Panc1 (cell line): ENCODE measurements at regions not wholly inside any gene's neighbourhood (a gene's known extent, or its start where the extent isn't known, plus 50 kb on each side); places are given as distances from the start of the nearest gene placed in this dataset.

ENCODE experiments used
- ATAC-seq: fragments of 200-7000 bp; cut with Tn5 transposase; 2 replicates; pipeline ENCODE4 v1.9.1; 2020; ENCODE audit warnings: mild to moderate bottlenecking, moderate library complexity
- BruUV-seq: library from RNA; stranded (reverse); fragments of 400-500 nt; replicated peaks from 2 replicates; lab custom pipeline; 2021; lab: Mats Ljungman, UMichigan
- CTCF ChIA-PET: fragments of 300-600 bp; sonication (Branson Sonifier 250); formaldehyde crosslinking; loops from one replicate; lab custom pipeline; 2022; ENCODE audit warnings: antibody characterized with exemption; lab: Charles Lee
- POLR2A ChIA-PET: fragments of 300-600 bp; sonication (Branson Sonifier 250); formaldehyde crosslinking; loops from one replicate; lab custom pipeline; 2022; ENCODE audit warnings: antibody characterized with exemption; lab: Charles Lee
- DNase-seq: peaks from one replicate; pipeline ENCODE4 v3.0.0-alpha.2; 2010; ENCODE audit warnings: low read depth, low spot score
- H3K27ac ChIP-seq: 2 replicates; pipeline ENCODE4 v1.5.1; 2011; ENCODE audit warnings: mild to moderate bottlenecking, low read length, inconsistent platforms
- H3K27me3 ChIP-seq: fragments of 200-500 bp; sonication (Bioruptor generic); 2 replicates; pipeline ENCODE4 v1.6.0; 2014; ENCODE audit warnings: low read length, inconsistent platforms; ENCODE audit not compliant: control insufficient read depth, insufficient read depth
- H3K36me3 ChIP-seq: fragments of 200-500 bp; sonication (Bioruptor generic); 2 replicates; pipeline ENCODE4 v1.5.1; 2014; ENCODE audit warnings: inconsistent platforms, mild to moderate bottlenecking, low read length, moderate library complexity; ENCODE audit not compliant: control insufficient read depth, insufficient read depth
- H3K4me1 ChIP-seq: 2 replicates; pipeline ENCODE4 v1.5.1; 2011; ENCODE audit warnings: inconsistent platforms, mild to moderate bottlenecking, low read length, moderate library complexity; ENCODE audit not compliant: control insufficient read depth, insufficient read depth
- H3K4me3 ChIP-seq, 2 experiments: 2 replicates each; pipeline ENCODE4 v1.5.1; 2011 to 2012; ENCODE audit warnings: low read depth in 2 of 2, low read length in 2 of 2, mild to moderate bottlenecking in 2 of 2, inconsistent platforms in 1 of 2, moderate library complexity in 1 of 2
- H3K9me3 ChIP-seq: fragments of 200-500 bp; sonication (Bioruptor generic); 2 replicates; pipeline ENCODE4 v1.5.1; 2014; ENCODE audit warnings: low read depth, mild to moderate bottlenecking, inconsistent platforms, low read length, moderate library complexity; ENCODE audit not compliant: control insufficient read depth, insufficient read depth
- CTCF ChIP-seq: fragments of 450-650 bp; IDR thresholded peaks from 2 replicates; pipeline ENCODE4 v1.5.1; 2017; ENCODE audit warnings: mild to moderate bottlenecking
- POLR2AphosphoS5 ChIP-seq: IDR thresholded peaks from 2 replicates; pipeline ENCODE4 v1.6.1; 2012; ENCODE audit warnings: mild to moderate bottlenecking, low read depth, low read length, moderate library complexity
- REST ChIP-seq, 2 experiments: IDR thresholded peaks; 2 replicates each; pipeline ENCODE4 v1.6.1; 2011 to 2012; ENCODE audit warnings: low read depth in 2 of 2, control low read depth in 1 of 2, low read length in 1 of 2, mild to moderate bottlenecking in 1 of 2, moderate library complexity in 1 of 2; ENCODE audit not compliant: insufficient read depth in 1 of 2
- SIN3A ChIP-seq: IDR thresholded peaks from 2 replicates; pipeline ENCODE4 v1.6.1; 2012; ENCODE audit warnings: low read depth, mild to moderate bottlenecking, low read length, moderate library complexity, borderline replicate concordance; ENCODE audit not compliant: insufficient read depth
- TCF7L2 ChIP-seq: IDR thresholded peaks from 2 replicates; pipeline ENCODE4 v1.6.1; 2011; ENCODE audit warnings: mild to moderate bottlenecking, low read depth, low read length, inconsistent platforms
- in situ Hi-C: cut with HindIII; loops from 2 replicates; pipeline ENCODE4 v1.10.0; 2016; ENCODE audit warnings: low sequenced_read_pairs, low pct_unique_long_range_greater_than_20kb
- intact Hi-C: fragments of 100-400 bp; cut with micrococcal nuclease; formaldehyde crosslinking; loops from one replicate; pipeline ENCODE4 v1.10.0; 2022; ENCODE audit not compliant: unreplicated experiment

GRCh38 chr4:159042868-159043267 is 60.0 kb upstream of the RAPGEF2 start:
- CTCF ChIA-PET: no interaction called here
- no peaks in the 10 kb centered on the region for H3K36me3 ChIP-seq
- H3K4me3 ChIP-seq: no peak overlapping the region
- no TSS peak for BruUV-seq
- TF ChIP-seq SIN3A: no peak
- TF ChIP-seq REST (IDR thresholded peaks at IDR 0.05; ENCODE audit: insufficient read depth in 1 of 2, low read depth in 2 of 2, low read length in 1 of 2): no peak
- no peak for TF ChIP-seq POLR2AphosphoS5
- no peak for TF ChIP-seq TCF7L2
- no peak for TF ChIP-seq CTCF
- POLR2A ChIA-PET: interaction anchor here (0.6 kb wide), 1 partner anchor 64 kb away, joined by 4 read pairs; no protein-coding TSS in a partner anchor
- no peak for DNase-seq
- no peak for ATAC-seq
- in situ Hi-C loops (no loop called here), intact Hi-C loops (no loop called here)
- H3K4me1 ChIP-seq: peaks cover 2% of the 10 kb centered on the region; the same call in 1 of the 2 replicates
- H3K27me3 ChIP-seq: no peaks in the 10 kb centered on the region
- H3K27ac ChIP-seq: no peak overlapping the region
- H3K9me3 ChIP-seq: no peaks in the 10 kb centered on the region

GRCh38 chr4:159043861-159044260 is 59.0 kb upstream of the RAPGEF2 start:
- Histone ChIP-seq H3K4me3 (no peak overlapping the region), H3K4me1 (peaks cover 5% of the 10 kb centered on the region; the same call in 1 of the 2 replicates), H3K27me3 (no peaks in the 10 kb centered on the region), H3K36me3 (no peaks in the 10 kb centered on the region), H3K27ac (no peak overlapping the region), H3K9me3 (no peaks in the 10 kb centered on the region)
- POLR2A ChIA-PET: no interaction called here
- intact Hi-C loops (no loop called here), in situ Hi-C loops (no loop called here)
- no TSS peak for BruUV-seq
- DNase-seq: no peak
- TF ChIP-seq TCF7L2 (no peak), POLR2AphosphoS5 (no peak), SIN3A (no peak), REST (IDR thresholded peaks at IDR 0.05; ENCODE audit: insufficient read depth in 1 of 2, low read depth in 2 of 2, low read length in 1 of 2) (no peak), CTCF (no peak)
- ATAC-seq: no peak
- CTCF ChIA-PET: no interaction called here
